ENCODE measurements at regions not wholly inside any gene's neighbourhood (a gene's known extent, or its start where the extent isn't known, plus 50 kb on each side); places are given as distances from the start of the nearest gene placed in this dataset.
A peak's percentile ranks its signal among the peaks of the same experiment; 100 is the strongest.

- intact Hi-C loops (cut with DNase I; ENCODE audit: low total_unique reads), result no loop called here
- DNase-seq, result no peak
- Histone ChIP-seq H3K4me3 (no peak overlapping the region), H3K4me1 (no peaks in the 10 kb centered on the region), H3K36me3 (no peaks in the 10 kb centered on the region), H3K9me3 (peaks cover 0 to 5% (median 4%) of the 10 kb centered on the region in 4 donors), H3K27ac (no peak overlapping the region), H3K27me3 (peaks cover 0 to 90% (median 48%) of the 10 kb centered on the region in 3 donors)
- WGBS, 5 donors, result 65 to 84% (median 71%) methylated on average over 5 of the region's 5 CpGs; no CpG with 5 or more reads in 1 of the 5 donors
- no peak for TF ChIP-seq EP300 (IDR thresholded peaks at IDR 0.05)
Observed at GRCh38 chr4:1492142-1492457, 85.9 kb upstream of the NKX1-1 start.

- no peak for DNase-seq
- no peak overlapping the region for H3K27ac ChIP-seq
- TF ChIP-seq EP300 (IDR thresholded peaks at IDR 0.05) (no peak), POLR2A (IDR thresholded peaks at IDR 0.05) (no peak), POLR2AphosphoS5 (IDR thresholded peaks at IDR 0.05) (no peak), CTCF (IDR thresholded peaks at IDR 0.05) (no peak)
- intact Hi-C loops (cut with DNase I; ENCODE audit: low total_unique reads), result no loop called here
- 82 to 85% (median 83%) methylated on average over 13 to 21 of the region's 21 CpGs for WGBS, 5 donors
- peaks cover 0 to 11% (median 7%) of the 10 kb centered on the region in 4 donors for H3K9me3 ChIP-seq
- H3K4me3 ChIP-seq, result no peak overlapping the region
- H3K36me3 ChIP-seq, result no peaks in the 10 kb centered on the region
- no peaks in the 10 kb centered on the region for H3K4me1 ChIP-seq
- peaks cover 0 to 91% (median 48%) of the 10 kb centered on the region in 3 donors for H3K27me3 ChIP-seq
Observed at GRCh38 chr4:1491328-1492141, 85.3 kb upstream of the NKX1-1 start.

- Histone ChIP-seq H3K9me3 (peaks cover 0 to 18% (median 15%) of the 10 kb centered on the region in 4 donors), H3K27ac (no peak overlapping the region), H3K4me3 (no peak overlapping the region), H3K27me3 (peaks cover 0 to 84% (median 48%) of the 10 kb centered on the region in 3 donors), H3K36me3 (no peaks in the 10 kb centered on the region), H3K4me1 (no peaks in the 10 kb centered on the region)
- no peak for TF ChIP-seq CTCF (IDR thresholded peaks at IDR 0.05)
- TF ChIP-seq POLR2A (IDR thresholded peaks at IDR 0.05), result no peak
- no peak for TF ChIP-seq EP300 (IDR thresholded peaks at IDR 0.05)
- TF ChIP-seq POLR2AphosphoS5 (IDR thresholded peaks at IDR 0.05), result no peak
- intact Hi-C loops (cut with DNase I; ENCODE audit: low total_unique reads), result no loop called here
- no peak for DNase-seq
- WGBS, 5 donors, result 46 to 55% (median 49%) methylated on average over 27 to 32 of the region's 32 CpGs
Observed at GRCh38 chr4:1490654-1491327, 84.5 kb upstream of the NKX1-1 start.

- WGBS, 5 donors, result 85 to 89% (median 88%) methylated on average over 26 to 32 of the region's 32 CpGs
- intact Hi-C loops (cut with DNase I; ENCODE audit: low total_unique reads), result no loop called here
- Histone ChIP-seq H3K36me3 (no peaks in the 10 kb centered on the region), H3K4me3 (no peak overlapping the region), H3K4me1 (no peaks in the 10 kb centered on the region), H3K9me3 (peaks cover 0 to 25% (median 21%) of the 10 kb centered on the region in 4 donors), H3K27ac (no peak overlapping the region), H3K27me3 (peaks cover 0 to 77% (median 48%) of the 10 kb centered on the region in 3 donors)
- peak in 1 of 2 donors; percentile 23 for DNase-seq
- TF ChIP-seq EP300 (IDR thresholded peaks at IDR 0.05) (no peak), POLR2A (IDR thresholded peaks at IDR 0.05) (no peak), POLR2AphosphoS5 (IDR thresholded peaks at IDR 0.05) (no peak)
Observed at GRCh38 chr4:1490011-1490653, 83.9 kb upstream of the NKX1-1 start.

GRCh38 chr4:1489639-1489995 lies 83.4 kb upstream of the NKX1-1 start:
- no peak for TF ChIP-seq EP300 (IDR thresholded peaks at IDR 0.05)
- TF ChIP-seq POLR2A (IDR thresholded peaks at IDR 0.05), result no peak
- no peak for TF ChIP-seq CTCF (IDR thresholded peaks at IDR 0.05)
- no peak for TF ChIP-seq POLR2AphosphoS5 (IDR thresholded peaks at IDR 0.05)
- DNase-seq, result no peak
- no peak overlapping the region for H3K4me3 ChIP-seq
- 67 to 76% (median 70%) methylated on average over 9 of the region's 9 CpGs; no CpG with 5 or more reads in 1 of the 5 donors for WGBS, 5 donors
- H3K27ac ChIP-seq, result no peak overlapping the region
- peaks cover 0 to 30% (median 26%) of the 10 kb centered on the region in 4 donors for H3K9me3 ChIP-seq
- intact Hi-C loops (cut with DNase I; ENCODE audit: low total_unique reads), result no loop called here
- H3K27me3 ChIP-seq, result peaks cover 0 to 72% (median 44%) of the 10 kb centered on the region in 3 donors
- no peaks in the 10 kb centered on the region for H3K36me3 ChIP-seq
- no peaks in the 10 kb centered on the region for H3K4me1 ChIP-seq

All from stomach (tissue), 8 donors.